ENCODE measurements at regions not wholly inside any gene's neighbourhood (a gene's known extent, or its start where the extent isn't known, plus 50 kb on each side); places are given as distances from the start of the nearest gene placed in this dataset.

DNA sequence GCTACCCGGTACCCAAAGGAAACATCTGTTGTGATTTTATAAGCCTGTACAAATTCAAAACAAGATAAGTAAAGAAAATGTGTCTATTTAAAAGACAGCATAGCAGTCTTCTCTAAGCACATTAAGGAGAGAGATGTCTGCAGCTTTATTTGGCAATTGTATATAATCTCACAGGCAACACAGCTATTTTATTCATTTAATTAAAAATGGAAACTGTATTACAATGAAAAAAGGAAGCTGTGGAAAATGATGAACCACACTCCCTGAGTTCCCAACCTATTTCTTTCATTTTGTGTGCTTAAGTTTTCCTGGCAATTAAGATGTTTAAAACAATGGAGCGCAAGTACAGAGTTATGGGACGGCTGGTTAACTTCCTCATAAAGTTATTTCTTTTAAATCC lies 78.4 kb downstream of the CBLL2 start:
- Histone ChIP-seq H3K27ac (ENCODE audit: low read depth in 1 of 2, low read length in 2 of 2) (no peak overlapping the region), H3K4me1 (ENCODE audit: control insufficient read depth in 1 of 2, insufficient read depth in 2 of 2, low read length in 2 of 2) (no peaks in the 10 kb centered on the region), H3K4me3 (ENCODE audit: low read length in 2 of 2) (no peak overlapping the region), H3K27me3 (ENCODE audit: control insufficient read depth in 1 of 2, insufficient read depth in 2 of 2, low read length in 1 of 2) (no peaks in the 10 kb centered on the region), H3K9me3 (ENCODE audit: control insufficient read depth, low read length) (no peaks in the 10 kb centered on the region), H3K36me3 (ENCODE audit: control insufficient read depth in 1 of 2, insufficient read depth in 2 of 2, low read length in 1 of 2) (no peaks in the 10 kb centered on the region)
- 80 to 82% methylated on average over 3 of the region's 3 CpGs for WGBS, 2 donors
- intact Hi-C loops (cut with DNase I): no loop called here
- DNase-seq (no peak), ATAC-seq (ENCODE audit: low FRiP score) (no peak)

DNA sequence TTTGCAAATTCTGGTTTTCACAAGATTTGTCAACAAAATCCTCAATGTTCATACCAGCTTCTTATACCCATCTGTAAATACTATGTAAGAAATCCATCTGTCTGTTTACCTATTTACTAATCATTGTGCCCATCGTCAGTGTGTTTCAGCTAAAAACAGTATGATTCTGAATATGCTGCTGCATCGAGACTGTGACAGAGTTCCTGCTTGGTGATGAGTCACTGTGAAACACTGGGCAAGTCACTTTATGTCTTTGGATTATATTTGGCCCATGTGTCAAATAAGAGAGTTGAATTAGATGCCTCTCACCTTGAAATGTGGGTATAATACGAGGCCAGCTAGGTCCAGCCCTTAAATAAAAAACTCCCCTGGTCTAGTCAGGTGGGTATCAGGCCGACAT lies 79.3 kb downstream of the CBLL2 start:
- no peaks in the 10 kb centered on the region for H3K36me3 ChIP-seq (ENCODE audit: control insufficient read depth in 1 of 2, insufficient read depth in 2 of 2, low read length in 1 of 2)
- no peak overlapping the region for H3K4me3 ChIP-seq (ENCODE audit: low read length in 2 of 2)
- ATAC-seq (ENCODE audit: low FRiP score) (no peak), DNase-seq (no peak)
- H3K27me3 ChIP-seq (ENCODE audit: control insufficient read depth in 1 of 2, insufficient read depth in 2 of 2, low read length in 1 of 2): no peaks in the 10 kb centered on the region
- 75 to 86% methylated on average over 4 of the region's 4 CpGs for WGBS, 2 donors
- no peak overlapping the region for H3K27ac ChIP-seq (ENCODE audit: low read depth in 1 of 2, low read length in 2 of 2)
- no peaks in the 10 kb centered on the region for H3K4me1 ChIP-seq (ENCODE audit: control insufficient read depth in 1 of 2, insufficient read depth in 2 of 2, low read length in 2 of 2)
- intact Hi-C loops (cut with DNase I): no loop called here
- H3K9me3 ChIP-seq (ENCODE audit: control insufficient read depth, low read length): no peaks in the 10 kb centered on the region

DNA sequence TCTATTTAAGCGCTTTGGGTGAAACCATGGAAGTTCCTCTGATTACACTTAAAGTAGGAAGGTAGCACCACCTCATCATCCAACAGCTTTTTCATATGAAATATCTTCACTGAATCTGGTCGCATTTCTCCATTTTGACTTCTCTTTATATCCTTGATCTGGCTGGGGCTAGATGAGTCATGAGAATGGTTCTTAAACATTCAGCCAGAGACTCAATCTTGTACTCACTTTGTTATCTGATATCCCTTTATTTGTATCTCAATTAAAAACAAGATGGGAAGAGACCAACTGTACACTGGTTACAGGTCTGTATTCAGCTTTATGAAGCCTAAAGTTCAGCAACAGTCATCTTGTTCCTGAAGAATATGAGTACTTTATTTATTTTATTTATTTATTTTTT lies 84.9 kb downstream of the CBLL2 start:
- WGBS, 2 donors: 88 to 99% methylated on average over 2 of the region's 2 CpGs
- no peak overlapping the region for H3K4me3 ChIP-seq (ENCODE audit: low read length in 2 of 2)
- intact Hi-C loops (cut with DNase I): no loop called here
- no peaks in the 10 kb centered on the region for H3K9me3 ChIP-seq (ENCODE audit: control insufficient read depth, low read length)
- H3K27ac ChIP-seq (ENCODE audit: low read depth in 1 of 2, low read length in 2 of 2): no peak overlapping the region
- H3K36me3 ChIP-seq (ENCODE audit: control insufficient read depth in 1 of 2, insufficient read depth in 2 of 2, low read length in 1 of 2): no peaks in the 10 kb centered on the region
- no peaks in the 10 kb centered on the region for H3K27me3 ChIP-seq (ENCODE audit: control insufficient read depth in 1 of 2, insufficient read depth in 2 of 2, low read length in 1 of 2)
- DNase-seq: no peak
- no peak for ATAC-seq (ENCODE audit: low FRiP score)
- H3K4me1 ChIP-seq (ENCODE audit: control insufficient read depth in 1 of 2, insufficient read depth in 2 of 2, low read length in 2 of 2): no peaks in the 10 kb centered on the region

DNA sequence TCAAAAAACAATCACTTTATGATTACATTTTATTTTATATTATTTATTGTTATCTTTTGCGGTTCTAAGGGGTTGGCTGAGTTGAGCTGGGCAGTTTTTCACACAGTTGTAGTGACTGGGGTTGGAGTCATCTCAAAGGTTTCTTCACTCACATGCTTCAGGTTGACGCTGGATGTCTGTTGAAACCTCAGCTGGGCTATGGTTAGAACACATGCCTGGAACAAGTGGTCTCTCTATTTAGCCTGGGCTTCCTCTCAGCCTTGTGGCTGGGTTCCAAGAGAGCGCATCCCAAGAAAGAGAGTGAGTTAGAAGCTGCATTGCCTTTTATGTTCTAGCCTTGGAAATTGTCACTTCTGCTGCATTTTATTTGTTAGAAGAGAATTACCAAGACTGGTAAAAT lies 87.4 kb downstream of the CBLL2 start:
- no peak overlapping the region for H3K27ac ChIP-seq (ENCODE audit: low read depth in 1 of 2, low read length in 2 of 2)
- whole genome bisulfite sequencing, 2 donors: 80 to 91% methylated on average over 3 of the region's 3 CpGs
- no peaks in the 10 kb centered on the region for H3K36me3 ChIP-seq (ENCODE audit: control insufficient read depth in 1 of 2, insufficient read depth in 2 of 2, low read length in 1 of 2)
- intact Hi-C loops (cut with DNase I): no loop called here
- no peaks in the 10 kb centered on the region for H3K4me1 ChIP-seq (ENCODE audit: control insufficient read depth in 1 of 2, insufficient read depth in 2 of 2, low read length in 2 of 2)
- ATAC-seq (ENCODE audit: low FRiP score) (no peak), DNase-seq (no peak)
- no peaks in the 10 kb centered on the region for H3K9me3 ChIP-seq (ENCODE audit: control insufficient read depth, low read length)
- no peak overlapping the region for H3K4me3 ChIP-seq (ENCODE audit: low read length in 2 of 2)
- H3K27me3 ChIP-seq (ENCODE audit: control insufficient read depth in 1 of 2, insufficient read depth in 2 of 2, low read length in 1 of 2): no peaks in the 10 kb centered on the region

DNA sequence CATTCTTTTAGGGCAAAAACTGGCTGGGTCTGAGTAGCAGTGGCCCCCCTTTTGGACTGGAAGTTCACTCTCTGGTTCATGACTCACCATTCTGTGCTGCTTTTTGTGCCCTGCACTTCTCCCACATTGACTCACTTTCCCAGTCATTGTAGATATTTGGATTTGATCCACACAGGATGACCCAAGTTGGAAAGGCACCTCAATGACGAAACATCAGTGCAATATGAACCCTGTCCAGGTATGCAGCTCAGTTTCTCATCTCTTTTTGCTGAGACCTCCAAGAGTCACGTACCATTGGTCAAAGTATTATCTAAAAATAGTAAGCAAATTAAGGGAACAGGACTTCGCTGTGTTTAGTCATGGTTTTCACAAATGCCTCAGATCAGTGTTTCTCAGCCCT lies 92.7 kb downstream of the CBLL2 start:
- no peaks in the 10 kb centered on the region for H3K27me3 ChIP-seq (ENCODE audit: control insufficient read depth in 1 of 2, insufficient read depth in 2 of 2, low read length in 1 of 2)
- H3K9me3 ChIP-seq (ENCODE audit: control insufficient read depth, low read length): no peaks in the 10 kb centered on the region
- H3K27ac ChIP-seq (ENCODE audit: low read depth in 1 of 2, low read length in 2 of 2): no peak overlapping the region
- DNase-seq (no peak), ATAC-seq (ENCODE audit: low FRiP score) (no peak)
- WGBS, 2 donors: 49 to 70% methylated on average over 3 of the region's 3 CpGs
- no peaks in the 10 kb centered on the region for H3K36me3 ChIP-seq (ENCODE audit: control insufficient read depth in 1 of 2, insufficient read depth in 2 of 2, low read length in 1 of 2)
- H3K4me3 ChIP-seq (ENCODE audit: low read length in 2 of 2): no peak overlapping the region
- intact Hi-C loops (cut with DNase I): no loop called here
- no peaks in the 10 kb centered on the region for H3K4me1 ChIP-seq (ENCODE audit: control insufficient read depth in 1 of 2, insufficient read depth in 2 of 2, low read length in 2 of 2)

DNA sequence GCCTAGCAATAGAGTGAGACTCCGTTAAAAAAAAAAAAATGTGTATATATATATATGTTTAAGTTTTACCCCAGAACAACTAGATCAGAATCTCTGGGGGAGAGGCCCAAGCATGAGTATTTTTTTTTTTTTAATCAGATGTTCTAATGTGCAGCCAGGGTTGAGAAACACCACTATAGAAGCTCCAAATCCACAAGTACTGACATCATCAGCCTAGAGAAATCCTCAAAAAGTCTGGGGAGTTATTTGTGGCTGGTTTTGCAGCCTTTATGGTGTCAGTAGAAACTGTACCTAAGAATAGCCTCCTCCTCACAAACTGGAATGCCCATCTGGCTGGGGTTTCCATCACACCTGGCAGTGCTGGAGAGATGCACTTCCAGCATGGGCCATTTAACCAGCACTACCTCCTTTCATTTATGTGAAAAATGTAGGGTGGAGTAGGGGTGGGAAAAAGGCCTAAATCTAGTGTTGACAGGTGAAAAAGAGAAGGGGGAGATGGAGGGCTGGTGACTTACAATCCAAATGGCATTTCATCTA lies 93.5 kb downstream of the CBLL2 start:
- no peaks in the 10 kb centered on the region for H3K9me3 ChIP-seq (ENCODE audit: control insufficient read depth, low read length)
- no peaks in the 10 kb centered on the region for H3K27me3 ChIP-seq (ENCODE audit: control insufficient read depth in 1 of 2, insufficient read depth in 2 of 2, low read length in 1 of 2)
- no peak overlapping the region for H3K27ac ChIP-seq (ENCODE audit: low read depth in 1 of 2, low read length in 2 of 2)
- no peak for DNase-seq
- no peak overlapping the region for H3K4me3 ChIP-seq (ENCODE audit: low read length in 2 of 2)
- no peak for ATAC-seq (ENCODE audit: low FRiP score)
- intact Hi-C loops (cut with DNase I): no loop called here
- WGBS, 2 donors: 85 to 97% methylated on average over 1 of the region's 1 CpG
- H3K36me3 ChIP-seq (ENCODE audit: control insufficient read depth in 1 of 2, insufficient read depth in 2 of 2, low read length in 1 of 2): no peaks in the 10 kb centered on the region
- no peaks in the 10 kb centered on the region for H3K4me1 ChIP-seq (ENCODE audit: control insufficient read depth in 1 of 2, insufficient read depth in 2 of 2, low read length in 2 of 2)

DNA sequence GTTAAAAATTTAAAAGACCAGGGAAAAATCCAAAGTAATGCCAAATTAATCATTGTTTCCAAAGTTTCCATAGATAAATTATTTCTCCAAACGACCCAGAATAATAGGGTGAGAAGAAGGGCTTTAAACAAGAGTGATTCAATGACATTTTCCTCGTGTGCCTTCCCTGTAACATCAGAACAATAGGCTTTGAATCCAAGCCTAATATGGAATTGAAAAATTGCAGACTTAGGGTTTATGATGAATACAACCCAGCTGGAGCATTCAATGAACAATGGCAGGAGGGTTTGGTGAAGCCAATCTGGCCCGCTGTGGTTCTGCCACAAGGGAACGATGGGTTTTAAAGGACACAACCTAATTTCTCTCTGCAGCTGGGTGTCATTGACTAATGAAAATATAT lies 94.2 kb downstream of the CBLL2 start:
- no peaks in the 10 kb centered on the region for H3K36me3 ChIP-seq (ENCODE audit: control insufficient read depth in 1 of 2, insufficient read depth in 2 of 2, low read length in 1 of 2)
- H3K27me3 ChIP-seq (ENCODE audit: control insufficient read depth in 1 of 2, insufficient read depth in 2 of 2, low read length in 1 of 2): no peaks in the 10 kb centered on the region
- H3K4me1 ChIP-seq (ENCODE audit: control insufficient read depth in 1 of 2, insufficient read depth in 2 of 2, low read length in 2 of 2): no peaks in the 10 kb centered on the region
- intact Hi-C loops (cut with DNase I): no loop called here
- no peak overlapping the region for H3K27ac ChIP-seq (ENCODE audit: low read depth in 1 of 2, low read length in 2 of 2)
- no peaks in the 10 kb centered on the region for H3K9me3 ChIP-seq (ENCODE audit: control insufficient read depth, low read length)
- 48 to 68% methylated on average over 4 of the region's 4 CpGs for WGBS, 2 donors
- ATAC-seq (ENCODE audit: low FRiP score) (no peak), DNase-seq (no peak)
- H3K4me3 ChIP-seq (ENCODE audit: low read length in 2 of 2): no peak overlapping the region

DNA sequence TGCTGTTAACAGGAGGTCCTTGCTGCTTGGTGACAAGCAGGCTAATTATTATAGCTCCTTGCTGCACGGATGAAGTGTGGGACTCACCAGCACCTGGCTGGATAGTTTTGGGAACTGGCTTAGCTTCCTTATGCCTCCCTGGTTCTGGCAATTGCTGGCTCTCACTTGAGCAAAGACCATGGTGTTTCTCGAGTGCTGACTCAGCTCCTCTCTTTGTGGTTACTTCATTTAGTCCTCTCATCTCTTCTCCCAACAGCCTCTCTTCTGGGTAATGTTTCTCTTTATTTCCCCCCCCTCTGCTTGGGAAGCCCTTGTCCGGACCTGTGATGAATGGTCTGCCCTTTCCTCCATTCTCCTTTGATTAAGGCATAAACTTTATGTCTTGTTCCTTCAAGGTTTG lies 100.4 kb downstream of the CBLL2 start:
- Histone ChIP-seq H3K9me3 (ENCODE audit: control insufficient read depth, low read length) (no peaks in the 10 kb centered on the region), H3K4me1 (ENCODE audit: control insufficient read depth in 1 of 2, insufficient read depth in 2 of 2, low read length in 2 of 2) (no peaks in the 10 kb centered on the region), H3K4me3 (ENCODE audit: low read length in 2 of 2) (no peak overlapping the region), H3K36me3 (ENCODE audit: control insufficient read depth in 1 of 2, insufficient read depth in 2 of 2, low read length in 1 of 2) (no peaks in the 10 kb centered on the region), H3K27me3 (ENCODE audit: control insufficient read depth in 1 of 2, insufficient read depth in 2 of 2, low read length in 1 of 2) (no peaks in the 10 kb centered on the region), H3K27ac (ENCODE audit: low read depth in 1 of 2, low read length in 2 of 2) (no peak overlapping the region)
- no peak for DNase-seq
- ATAC-seq (ENCODE audit: low FRiP score): no peak
- intact Hi-C loops (cut with DNase I): no loop called here
- 57 to 83% methylated on average over 3 of the region's 3 CpGs for WGBS, 2 donors

DNA sequence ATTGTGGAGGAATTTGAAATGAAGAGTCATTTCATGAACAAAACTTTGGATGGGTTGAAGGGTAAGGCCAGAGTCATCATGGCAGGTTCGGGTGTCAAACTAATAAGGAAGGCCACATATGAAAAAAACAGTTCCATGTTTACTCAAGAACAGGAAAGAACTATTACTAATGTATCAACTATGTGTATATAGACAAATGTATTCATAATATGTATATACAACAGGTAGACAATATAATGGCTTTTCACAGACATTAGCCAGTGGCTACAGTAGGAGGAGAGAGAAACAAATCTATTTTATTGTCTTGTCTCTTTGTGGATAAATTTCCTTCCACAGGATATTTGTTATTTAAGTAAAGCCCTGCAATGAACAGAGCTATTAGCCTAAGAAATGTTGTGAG lies 101.1 kb downstream of the CBLL2 start:
- Histone ChIP-seq H3K27ac (ENCODE audit: low read depth in 1 of 2, low read length in 2 of 2) (no peak overlapping the region), H3K9me3 (ENCODE audit: control insufficient read depth, low read length) (no peaks in the 10 kb centered on the region), H3K4me3 (ENCODE audit: low read length in 2 of 2) (no peak overlapping the region), H3K36me3 (ENCODE audit: control insufficient read depth in 1 of 2, insufficient read depth in 2 of 2, low read length in 1 of 2) (no peaks in the 10 kb centered on the region), H3K27me3 (ENCODE audit: control insufficient read depth in 1 of 2, insufficient read depth in 2 of 2, low read length in 1 of 2) (no peaks in the 10 kb centered on the region), H3K4me1 (ENCODE audit: control insufficient read depth in 1 of 2, insufficient read depth in 2 of 2, low read length in 2 of 2) (no peaks in the 10 kb centered on the region)
- DNase-seq (no peak), ATAC-seq (ENCODE audit: low FRiP score) (no peak)
- WGBS, 2 donors: 41 to 90% methylated on average over 1 of the region's 1 CpG
- intact Hi-C loops (cut with DNase I): no loop called here
